HK-2 (cell line): ENCODE measurements at regions not wholly inside any gene's neighbourhood (a gene's known extent, or its start where the extent isn't known, plus 50 kb on each side); places are given as distances from the start of the nearest gene placed in this dataset.

ENCODE experiments used
- DNase-seq: peaks from one replicate; pipeline ENCODE4 v3.0.0-alpha.2; 2018; ENCODE audit not compliant: unreplicated experiment

DNA sequence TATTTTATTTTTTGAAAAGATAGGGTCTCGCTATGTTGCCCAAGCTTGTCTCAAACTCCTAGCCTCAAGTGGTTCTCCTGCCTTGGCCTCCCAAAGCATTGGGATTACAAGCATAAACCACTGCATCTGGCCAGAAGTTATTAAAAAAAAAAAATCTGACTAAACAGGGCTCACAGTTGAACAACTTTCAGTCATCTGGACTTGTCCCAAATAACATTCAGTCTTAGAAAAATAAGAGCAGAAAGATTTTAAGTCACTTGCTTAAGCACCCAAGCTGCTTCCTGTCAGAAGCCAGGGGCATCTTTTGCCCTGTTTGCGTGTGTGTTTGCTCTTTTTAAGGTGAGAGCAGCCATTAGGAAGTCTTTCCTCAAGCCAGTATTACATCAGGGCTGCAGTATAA, 286.8 kb downstream of the LMO4 start:
- DNase-seq, result no peak

- no peak for DNase-seq
Measured at GRCh38 chr1:87615901-87616300, 287.2 kb downstream of the LMO4 start.

GRCh38 chr1:87620807-87621206, 292.1 kb downstream of the LMO4 start:
- no peak for DNase-seq

DNA sequence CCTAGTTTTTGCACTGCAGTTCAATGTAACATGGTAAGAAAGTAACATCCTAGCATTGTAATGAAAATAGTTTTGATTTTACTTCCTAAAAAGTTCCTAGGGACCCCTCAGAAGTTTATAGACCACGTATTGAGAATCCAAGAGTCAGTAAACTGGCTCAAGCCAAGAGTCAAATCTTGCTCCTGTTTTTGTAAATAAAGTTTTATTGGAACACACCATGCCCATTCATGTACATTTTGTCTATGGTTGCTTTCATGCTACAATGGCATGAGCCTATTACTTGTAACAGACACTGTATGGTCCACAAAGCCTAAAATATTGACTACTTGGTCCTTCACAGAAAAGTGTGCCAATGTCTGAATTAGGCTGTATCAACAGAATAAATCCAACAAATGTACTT, 301.0 kb downstream of the LMO4 start:
- no peak for DNase-seq

DNA sequence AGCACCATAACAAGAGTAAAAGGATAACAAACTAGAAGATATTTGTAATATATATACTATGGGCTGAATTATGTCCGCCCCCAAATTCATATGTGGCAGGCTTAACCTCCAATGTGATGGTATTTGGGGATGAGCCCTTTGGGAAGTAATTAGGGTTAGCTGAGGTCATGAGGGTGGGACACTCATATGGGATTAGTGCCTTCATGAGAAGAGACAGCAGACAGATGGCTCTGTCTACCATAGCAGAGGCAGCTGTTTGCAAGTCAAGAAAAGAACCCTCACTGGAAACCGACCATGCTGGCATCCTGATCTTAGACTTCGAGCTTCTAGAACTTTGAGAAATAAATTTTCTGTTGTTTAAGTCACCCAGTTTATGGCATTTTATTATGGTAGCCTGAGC, 303.6 kb downstream of the LMO4 start:
- DNase-seq, result no peak

DNA sequence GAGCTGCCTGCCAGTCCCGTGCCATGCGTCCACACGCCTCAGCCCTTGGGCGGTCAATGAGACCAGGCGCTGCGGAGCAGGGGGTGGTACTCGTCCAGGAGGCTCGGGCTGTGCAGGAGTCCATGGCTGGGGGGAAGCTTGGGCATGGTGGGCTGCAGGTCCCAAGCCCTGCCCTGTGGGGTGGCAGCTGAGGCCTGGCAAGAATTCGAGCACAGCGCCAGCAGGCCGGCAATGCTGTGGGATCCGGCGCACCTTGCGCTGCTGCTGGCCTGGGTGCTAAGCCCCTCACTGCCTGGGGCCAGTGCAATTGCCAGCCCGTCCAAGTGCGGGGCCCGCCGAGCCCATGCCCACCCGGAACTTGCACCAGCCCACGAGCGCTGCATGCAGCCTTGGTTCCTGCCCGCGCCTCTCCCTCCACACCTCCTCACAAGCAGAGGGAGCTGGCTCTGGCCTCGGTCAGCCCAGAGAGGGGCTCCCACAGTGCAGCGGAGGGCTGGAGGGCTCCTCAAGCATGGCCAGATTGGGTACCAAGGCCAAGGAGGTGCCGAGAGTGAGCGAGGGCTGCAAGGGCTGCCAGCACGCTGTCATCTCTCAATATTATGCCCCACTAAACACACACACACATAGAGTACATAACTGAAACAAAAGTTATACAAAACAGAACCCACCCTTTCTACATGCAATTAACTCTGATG, 307.7 kb downstream of the LMO4 start:
- no peak for DNase-seq

GRCh38 chr1:87638636-87639035, 310.0 kb downstream of the LMO4 start:
- DNase-seq, result no peak

DNA sequence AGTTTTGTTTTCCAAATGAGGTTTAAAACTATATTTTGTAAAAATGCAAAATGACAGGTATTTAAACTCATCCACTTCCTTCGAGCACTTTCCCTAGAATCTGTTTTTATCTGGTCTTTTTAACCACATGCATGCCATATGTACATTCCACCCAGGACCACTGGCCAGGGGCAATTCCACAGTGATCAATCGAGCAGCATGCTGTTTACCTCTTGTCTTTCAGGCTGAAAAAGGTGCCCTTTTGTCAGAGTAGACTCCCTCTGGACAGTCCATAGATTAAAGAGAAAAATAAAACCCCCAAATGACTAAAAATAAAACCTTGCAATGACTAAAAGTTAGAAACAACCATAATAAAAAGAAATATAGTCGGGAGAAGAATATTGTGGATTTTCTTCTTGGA, 313.3 kb downstream of the LMO4 start:
- no peak for DNase-seq

GRCh38 chr1:87642581-87643221, 314.0 kb downstream of the LMO4 start:
- no peak for DNase-seq

DNA sequence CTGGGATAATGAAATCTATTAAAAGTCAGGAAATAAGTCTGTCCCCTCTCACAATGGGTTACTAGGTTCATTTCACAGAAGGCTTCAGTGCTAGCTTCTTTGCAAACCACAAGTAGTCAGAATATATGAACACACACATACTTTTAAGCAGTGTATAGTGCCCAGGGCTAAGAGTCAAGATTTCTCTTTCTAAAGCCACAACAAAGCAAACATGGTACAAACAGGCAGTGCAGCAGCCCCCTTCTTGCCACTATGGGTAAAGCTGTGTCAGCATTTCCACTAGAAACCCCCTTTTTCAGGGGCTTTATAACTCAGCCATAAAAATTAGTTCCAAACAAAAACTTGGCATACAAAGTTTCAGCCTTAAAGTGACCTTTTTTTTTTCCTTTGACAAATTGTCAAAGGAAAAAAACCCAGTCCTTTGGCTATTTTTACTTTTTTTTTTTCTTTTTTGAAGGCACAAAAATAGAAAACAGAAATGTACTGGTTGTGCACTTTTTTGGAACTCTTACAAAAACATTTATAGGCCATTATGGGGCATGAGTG, 315.4 kb downstream of the LMO4 start:
- no peak for DNase-seq

DNA sequence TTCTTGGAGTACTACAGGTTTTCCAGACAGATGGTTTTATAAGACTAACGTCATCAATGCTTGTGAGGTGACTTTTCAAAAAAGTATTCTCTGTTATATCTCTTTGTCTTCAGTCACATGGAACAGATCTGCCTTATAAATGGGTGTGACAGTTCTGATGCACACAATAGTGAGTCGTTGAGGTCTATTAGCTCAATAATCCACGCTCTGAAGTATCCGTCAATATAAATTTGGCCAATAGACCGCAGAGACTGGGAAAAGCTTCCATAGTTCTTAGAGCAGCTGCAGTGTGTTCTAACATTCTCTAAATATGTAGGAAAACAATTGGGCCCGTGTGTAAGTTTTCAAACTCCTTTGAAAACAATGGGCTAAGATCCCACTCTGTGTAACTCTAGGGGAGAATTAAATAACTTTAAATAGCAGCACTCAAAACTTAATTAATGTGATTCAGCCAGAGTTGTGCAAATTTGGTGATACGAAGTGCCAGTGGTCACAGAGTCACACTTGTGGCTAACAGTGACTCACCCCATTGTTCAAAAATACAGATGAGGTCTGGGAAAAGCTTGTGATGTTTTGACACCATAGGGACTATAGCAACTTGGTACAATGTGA, 316.0 kb downstream of the LMO4 start:
- no peak for DNase-seq

DNA sequence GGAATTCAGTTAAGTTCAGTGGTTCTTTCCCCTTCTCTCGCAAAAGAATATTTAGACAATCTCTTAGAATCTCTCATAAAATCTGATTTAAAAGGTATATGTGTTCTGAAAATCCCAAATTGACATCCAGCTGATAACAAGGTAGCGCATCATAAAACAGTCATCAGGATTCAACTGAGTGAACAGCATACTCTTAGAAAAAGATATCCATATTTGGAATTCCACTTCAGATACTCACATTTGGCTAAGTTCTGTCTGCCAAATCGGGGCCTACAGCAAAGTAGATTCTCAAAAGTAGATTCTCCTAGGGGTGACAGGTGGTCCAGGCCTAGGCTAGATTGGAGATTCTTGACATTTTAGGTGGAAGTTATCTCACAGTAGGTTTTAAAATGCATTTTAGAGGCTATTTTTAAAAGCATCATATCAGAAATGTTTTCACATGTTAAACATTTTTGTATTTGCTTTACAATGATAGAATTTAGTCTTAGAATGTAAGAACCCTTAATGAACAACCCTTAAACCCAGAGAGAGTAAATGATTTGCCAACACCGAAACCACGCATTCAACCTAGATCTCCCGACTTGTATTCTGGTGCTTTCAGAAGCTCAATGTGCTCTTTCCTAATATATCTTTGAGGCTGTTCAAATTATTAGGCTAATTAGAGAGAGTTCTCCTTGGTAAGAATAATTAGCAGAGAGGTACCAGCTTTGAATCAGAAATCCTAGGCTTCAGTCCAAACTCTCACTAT, 318.9 kb downstream of the LMO4 start:
- DNase-seq, result no peak

DNA sequence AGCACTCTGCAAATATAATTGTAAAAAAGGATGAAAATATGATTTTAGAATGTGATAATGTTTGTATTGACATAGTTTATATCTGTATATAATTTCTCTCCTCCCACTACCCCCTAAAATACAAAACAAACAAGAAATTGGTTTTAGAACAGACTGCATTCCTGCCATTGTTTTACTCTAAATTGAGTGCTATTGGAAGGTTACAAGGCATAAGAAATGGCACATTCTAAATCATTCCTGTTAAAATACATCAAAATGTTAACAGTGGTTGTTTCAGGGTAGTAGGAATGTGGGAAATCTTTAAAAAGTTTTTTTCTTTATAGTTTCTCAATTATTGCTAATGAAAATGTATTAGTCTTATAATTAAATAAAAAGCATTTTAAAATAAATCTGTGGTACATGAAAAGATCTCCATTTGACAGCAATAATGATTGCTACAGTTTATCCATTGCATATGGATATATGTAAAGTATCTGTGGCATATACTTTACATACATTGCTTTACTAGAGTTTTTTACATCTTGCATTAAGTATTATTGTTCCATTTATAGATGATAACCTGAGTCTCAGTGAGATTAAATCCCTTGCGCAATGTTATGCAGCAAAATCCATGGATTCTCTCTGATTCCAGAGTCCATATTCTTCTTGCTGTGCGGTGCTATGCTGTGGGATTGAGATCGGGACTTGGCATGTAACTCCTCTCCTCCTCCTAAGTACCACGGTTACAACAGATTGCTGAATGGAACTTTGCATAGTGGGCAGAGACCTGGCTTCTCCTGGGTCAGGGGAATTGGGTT, 319.8 kb downstream of the LMO4 start:
- DNase-seq, result no peak

GRCh38 chr1:87650306-87650705, 321.6 kb downstream of the LMO4 start:
- DNase-seq, result no peak

DNA sequence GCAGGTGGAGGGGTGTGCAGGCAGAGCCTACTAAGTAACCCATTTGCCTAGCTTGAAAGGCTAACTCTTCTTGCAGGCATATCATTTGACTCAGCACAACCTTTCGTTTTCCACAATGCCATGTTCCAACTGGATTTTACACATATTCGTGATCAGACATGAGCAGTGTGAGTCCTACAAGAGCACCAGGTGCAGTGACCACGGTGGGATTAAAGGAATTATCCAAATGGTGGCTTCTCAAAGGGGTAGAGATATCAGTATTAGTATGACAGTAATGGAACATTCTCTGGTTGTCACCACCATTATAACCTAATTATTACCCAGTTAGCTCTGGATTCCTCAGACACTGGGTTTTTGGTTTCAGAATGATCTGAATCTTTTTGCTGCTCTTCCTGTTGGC, 323.5 kb downstream of the LMO4 start:
- DNase-seq, result no peak

- DNase-seq, result no peak
Measured at GRCh38 chr1:87665151-87665550, 336.5 kb downstream of the LMO4 start.

DNA sequence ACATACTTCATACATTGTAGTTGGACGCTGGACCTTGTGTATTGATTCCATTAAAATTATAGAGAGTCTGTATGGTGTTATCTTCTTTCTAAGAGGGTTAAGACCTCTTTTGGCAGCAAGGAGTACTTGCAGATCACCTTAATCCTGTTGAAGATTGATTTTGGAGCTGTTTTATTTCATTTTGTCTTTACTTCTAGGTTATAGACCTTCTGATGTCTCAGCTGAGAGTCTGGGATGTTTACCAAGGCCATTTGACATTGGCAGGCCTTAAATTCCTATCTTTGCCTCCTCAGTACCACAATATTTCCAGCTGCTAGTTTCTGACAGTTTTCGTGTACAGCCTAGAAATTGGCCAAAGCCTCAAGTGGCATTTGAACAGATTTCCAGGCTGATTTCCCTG, 338.0 kb downstream of the LMO4 start:
- no peak for DNase-seq

- DNase-seq, result no peak
Measured at GRCh38 chr1:87669674-87670073, 341.0 kb downstream of the LMO4 start.

GRCh38 chr1:87673309-87673708, 344.6 kb downstream of the LMO4 start:
- DNase-seq, result no peak

DNA sequence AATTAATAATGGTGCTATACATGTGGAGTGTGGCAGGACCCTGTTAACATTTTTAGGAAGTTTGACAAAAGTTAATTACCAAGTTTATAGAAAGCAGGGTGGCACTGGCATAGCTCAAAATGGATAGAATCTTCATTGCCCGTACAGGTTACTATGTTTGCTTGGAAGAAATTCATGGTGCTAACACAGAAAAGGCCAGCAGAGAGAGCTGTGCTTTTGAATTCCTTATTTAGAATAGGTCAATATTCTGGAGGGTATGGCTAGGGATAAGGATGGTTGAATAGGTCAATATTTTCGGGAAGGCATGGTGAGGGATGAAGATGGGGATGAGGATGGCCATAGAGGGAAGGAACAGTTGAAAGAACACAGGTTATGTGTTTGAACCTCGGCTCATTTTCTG, 345.1 kb downstream of the LMO4 start:
- DNase-seq, result no peak

GRCh38 chr1:87674791-87675190, 346.1 kb downstream of the LMO4 start:
- no peak for DNase-seq

DNA sequence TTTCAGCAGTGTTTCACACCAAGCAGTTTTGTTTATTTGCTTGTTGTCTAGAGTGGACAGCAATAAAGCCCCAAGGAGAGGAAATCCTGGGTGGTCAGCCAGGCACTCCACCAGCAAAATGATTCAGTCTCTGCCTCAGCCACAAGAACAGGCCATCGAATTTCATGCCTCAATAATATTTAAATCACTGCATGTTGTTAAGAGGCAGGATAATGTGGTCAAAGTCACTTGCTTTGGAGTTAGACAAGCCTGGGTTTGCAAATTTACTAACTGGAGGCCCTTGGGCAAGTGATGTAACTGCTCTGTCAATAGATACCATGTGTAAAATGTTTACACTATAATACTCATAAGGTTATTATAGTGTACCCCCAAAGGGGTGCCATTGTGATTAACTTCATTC, 349.6 kb downstream of the LMO4 start:
- DNase-seq, result no peak
